ENCODE measurements at regions not wholly inside any gene's neighbourhood (a gene's known extent, or its start where the extent isn't known, plus 50 kb on each side); places are given as distances from the start of the nearest gene placed in this dataset.

- TF ChIP-seq CTCF (IDR thresholded peaks at IDR 0.05) (no peak), POLR2A (IDR thresholded peaks at IDR 0.05) (no peak)
Observed at GRCh38 chr4:181971973-181972372, 271.2 kb upstream of the TENM3 start.
